GM12892 (cell line): ENCODE measurements at regions not wholly inside any gene's neighbourhood (a gene's known extent, or its start where the extent isn't known, plus 50 kb on each side); places are given as distances from the start of the nearest gene placed in this dataset.

Experiments
- DNase-seq: peaks from one replicate; pipeline ENCODE4 v3.0.0; 2011; ENCODE audit not compliant: insufficient read length
- FAIRE-seq: peaks from 2 replicates; lab custom pipeline; 2011; peaks lifted over from hg19 to GRCh38; lab: Jason Lieb, UNC
- POLR2A ChIP-seq: IDR thresholded peaks from 2 replicates; pipeline ENCODE4 v1.6.1; 2011; ENCODE audit warnings: low read depth, low read length, control low read depth
- POLR2AphosphoS5 ChIP-seq: IDR thresholded peaks from 2 replicates; pipeline ENCODE4 v1.6.1; 2011; ENCODE audit warnings: low read depth, low read length, control low read depth
- TAF1 ChIP-seq: IDR thresholded peaks from 2 replicates; pipeline ENCODE4 v1.6.1; 2011; ENCODE audit warnings: low read depth, mild to moderate bottlenecking, control low read depth, low read length, borderline replicate concordance

- FAIRE-seq (no peak), DNase-seq (no peak)
- TF ChIP-seq POLR2A (no peak), TAF1 (no peak), POLR2AphosphoS5 (no peak)
Observed at GRCh38 chr21:17976139-17976538, 157.0 kb upstream of the C21orf91 start.

GRCh38 chr21:17967319-17967718 is 148.2 kb upstream of the C21orf91 start:
- no peak for TF ChIP-seq POLR2AphosphoS5
- TF ChIP-seq POLR2A: no peak
- no peak for TF ChIP-seq TAF1
- DNase-seq (no peak), FAIRE-seq (no peak)

DNA sequence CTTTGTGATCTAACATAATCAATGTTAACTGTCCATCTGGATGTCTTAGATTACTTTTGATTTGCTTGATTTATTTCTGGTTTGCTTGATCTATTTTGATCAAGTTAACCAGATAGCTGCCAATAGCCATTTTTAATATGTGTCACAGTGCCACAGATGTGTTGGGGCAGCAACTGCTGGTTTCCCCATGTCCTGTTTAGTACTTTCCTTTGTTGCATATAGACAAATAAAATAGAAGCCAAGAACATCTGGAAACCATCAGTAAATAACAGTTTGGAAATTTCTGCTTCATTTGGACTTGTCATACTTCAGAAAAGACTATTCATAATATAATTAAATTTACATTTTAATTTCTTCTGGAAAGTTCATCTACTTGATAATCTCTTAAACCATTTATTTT is 145.6 kb upstream of the C21orf91 start:
- FAIRE-seq (no peak), DNase-seq (no peak)
- no peak for TF ChIP-seq POLR2A
- TF ChIP-seq POLR2AphosphoS5: no peak
- TF ChIP-seq TAF1: no peak

GRCh38 chr21:17964199-17964598 is 145.0 kb upstream of the C21orf91 start:
- no peak for FAIRE-seq
- TF ChIP-seq POLR2AphosphoS5 (no peak), POLR2A (no peak), TAF1 (no peak)
- no peak for DNase-seq

- DNase-seq (no peak), FAIRE-seq (no peak)
- TF ChIP-seq POLR2A (no peak), POLR2AphosphoS5 (no peak), TAF1 (no peak)
Observed at GRCh38 chr21:17950591-17950990, 131.4 kb upstream of the C21orf91 start.

DNA sequence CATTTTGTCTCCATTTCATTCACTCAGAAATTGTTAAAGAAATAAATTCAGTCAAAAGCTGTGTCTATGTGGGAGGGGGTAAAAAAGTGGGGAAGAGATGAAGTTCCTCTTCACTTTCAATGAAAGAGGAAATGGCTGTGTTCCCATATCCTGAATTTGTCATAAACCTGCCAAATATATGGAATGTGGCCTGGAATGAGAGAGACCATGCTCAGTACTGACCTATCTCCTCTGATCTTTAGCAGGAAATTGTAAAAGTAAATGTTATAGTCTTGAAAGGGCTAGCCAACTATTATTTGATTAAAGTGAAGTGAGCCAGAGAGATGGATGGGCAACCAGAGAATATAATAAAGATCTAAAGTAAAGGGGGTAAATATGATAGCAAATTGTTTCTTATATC is 130.3 kb upstream of the C21orf91 start:
- FAIRE-seq (no peak), DNase-seq (no peak)
- no peak for TF ChIP-seq POLR2A
- TF ChIP-seq TAF1: no peak
- TF ChIP-seq POLR2AphosphoS5: no peak

- FAIRE-seq: no peak
- TF ChIP-seq TAF1: no peak
- TF ChIP-seq POLR2AphosphoS5: no peak
- no peak for TF ChIP-seq POLR2A
Observed at GRCh38 chr21:17947531-17947930, 128.4 kb upstream of the C21orf91 start.

DNA sequence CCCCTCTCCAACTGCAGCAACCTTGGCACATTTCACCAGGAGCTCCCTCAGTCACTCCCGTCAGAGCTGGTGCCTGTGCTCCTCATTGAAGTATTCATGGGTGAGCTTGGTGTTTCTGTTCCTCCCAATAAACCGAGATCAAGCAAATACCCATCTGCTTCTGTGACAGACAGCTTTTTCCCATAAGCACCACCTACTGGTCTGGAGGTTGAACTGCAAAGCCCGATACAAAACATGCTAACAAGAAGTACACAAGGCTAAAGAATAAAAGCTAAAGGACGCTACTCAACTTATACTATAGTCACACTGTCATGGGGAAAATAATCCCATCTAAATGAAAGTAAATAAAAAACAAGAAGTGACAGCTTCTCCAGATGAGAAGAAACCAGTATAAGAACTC is 111.9 kb upstream of the C21orf91 start:
- no peak for DNase-seq
- FAIRE-seq: peak; percentile 17
- TF ChIP-seq POLR2A: no peak
- TF ChIP-seq TAF1: no peak
- TF ChIP-seq POLR2AphosphoS5: no peak

More at GRCh38 chr21:17947531-17947930, 128.4 kb upstream of the C21orf91 start:
- no peak for DNase-seq

DNA sequence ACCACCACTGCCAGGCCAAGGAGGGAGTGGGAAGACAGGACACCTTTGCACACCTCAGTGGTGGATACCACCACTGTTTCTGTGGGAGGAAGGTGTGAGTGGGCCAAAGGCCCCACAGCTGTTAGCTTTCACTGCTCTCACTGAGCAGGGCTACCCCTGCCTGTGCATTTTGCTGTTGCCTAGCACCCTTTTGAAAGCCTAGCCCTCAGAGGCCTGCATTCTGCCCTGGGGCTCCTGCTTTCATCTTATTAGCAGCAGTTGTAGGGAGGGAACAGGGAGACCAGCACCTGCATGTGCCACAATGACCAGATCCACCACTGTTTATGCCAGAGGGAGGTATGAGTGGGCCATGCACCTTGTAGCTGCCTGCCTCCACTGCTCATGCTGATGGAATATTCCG is 110.9 kb upstream of the C21orf91 start:
- FAIRE-seq: no peak
- DNase-seq: no peak

DNA sequence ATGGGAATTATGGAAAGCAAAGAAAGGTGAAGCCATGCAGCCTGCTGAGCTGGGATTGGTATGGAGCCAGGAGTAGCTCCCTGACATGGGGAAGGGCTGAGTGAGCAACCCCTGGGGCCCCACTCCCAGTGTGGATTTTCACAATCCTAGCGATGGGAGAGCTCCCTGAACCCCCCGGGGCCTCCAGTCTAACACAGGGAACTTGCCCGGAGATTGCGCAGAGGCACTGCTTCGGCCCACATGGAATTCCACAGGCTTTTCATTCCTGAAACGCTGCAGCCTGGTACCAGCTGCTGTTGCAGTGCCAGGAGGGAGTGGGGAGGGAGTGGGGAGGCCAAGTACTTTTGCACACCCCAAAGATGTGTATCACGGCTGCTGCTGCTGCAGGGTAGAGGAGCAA is 110.4 kb upstream of the C21orf91 start:
- DNase-seq (no peak), FAIRE-seq (no peak)
- no peak for TF ChIP-seq POLR2A
- TF ChIP-seq POLR2AphosphoS5: no peak

More for the DNA sequence above, 110.9 kb upstream of the C21orf91 start:
- no peak for TF ChIP-seq TAF1
- no peak for TF ChIP-seq POLR2A
- TF ChIP-seq POLR2AphosphoS5: no peak

DNA sequence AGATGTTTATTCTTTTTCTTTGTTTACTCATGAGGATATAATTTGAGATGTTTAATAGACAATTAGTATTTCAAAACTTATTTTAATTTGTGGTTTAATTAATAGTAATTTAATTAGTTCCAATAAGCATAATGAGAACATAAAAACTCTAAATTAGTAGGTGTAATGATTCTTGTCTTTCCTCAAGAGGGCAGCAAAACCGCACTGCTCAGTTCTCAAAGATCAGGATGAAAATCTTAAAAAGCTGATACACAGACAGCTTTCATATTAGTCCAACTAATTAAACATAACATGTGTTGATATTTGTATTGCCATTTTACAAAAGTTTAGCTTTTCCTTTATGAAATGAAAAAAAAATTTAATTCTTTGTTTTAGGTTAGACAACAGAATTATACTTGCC is 106.7 kb upstream of the C21orf91 start:
- DNase-seq (no peak), FAIRE-seq (no peak)
- TF ChIP-seq TAF1: no peak
- no peak for TF ChIP-seq POLR2A
- no peak for TF ChIP-seq POLR2AphosphoS5

DNA sequence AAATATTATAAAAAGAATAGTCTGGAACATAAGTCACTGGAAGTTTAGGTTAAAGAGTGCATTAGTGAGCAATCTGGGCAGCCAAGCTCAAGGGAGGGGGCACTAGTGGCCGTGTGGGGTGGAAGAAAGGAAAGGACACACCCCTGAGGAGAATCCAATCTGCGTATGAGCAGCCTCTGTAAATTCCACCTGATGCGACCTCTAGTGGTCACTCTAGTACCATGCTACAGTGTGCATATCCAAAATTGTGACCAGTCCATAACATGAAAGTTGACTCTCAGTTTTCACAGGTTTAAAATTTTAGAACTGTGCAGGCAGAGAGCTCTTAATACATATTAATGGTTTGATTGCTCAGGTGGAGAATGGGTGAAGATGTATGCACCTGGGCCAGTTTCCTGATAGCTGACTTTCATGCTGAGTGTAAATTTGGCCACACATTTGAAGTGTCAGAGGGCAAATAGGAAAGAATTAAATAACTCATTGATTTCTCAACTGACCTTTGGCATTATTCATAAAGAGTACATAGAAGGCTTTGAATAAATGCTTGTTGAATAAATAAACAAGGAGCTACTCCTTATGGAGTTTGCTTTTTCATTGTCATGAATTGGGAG is 105.9 kb upstream of the C21orf91 start:
- TF ChIP-seq TAF1: no peak
- TF ChIP-seq POLR2A: no peak
- TF ChIP-seq POLR2AphosphoS5: no peak
- peak; percentile 73 for FAIRE-seq
- no peak for DNase-seq
